Occipital lobe (tissue), 1 donor: ENCODE measurements at regions not wholly inside any gene's neighbourhood (a gene's known extent, or its start where the extent isn't known, plus 50 kb on each side); places are given as distances from the start of the nearest gene placed in this dataset.

Experiments
- DNase-seq: peaks from one replicate; lab custom pipeline; 2025; lab: John Stamatoyannopoulos, UW

DNA sequence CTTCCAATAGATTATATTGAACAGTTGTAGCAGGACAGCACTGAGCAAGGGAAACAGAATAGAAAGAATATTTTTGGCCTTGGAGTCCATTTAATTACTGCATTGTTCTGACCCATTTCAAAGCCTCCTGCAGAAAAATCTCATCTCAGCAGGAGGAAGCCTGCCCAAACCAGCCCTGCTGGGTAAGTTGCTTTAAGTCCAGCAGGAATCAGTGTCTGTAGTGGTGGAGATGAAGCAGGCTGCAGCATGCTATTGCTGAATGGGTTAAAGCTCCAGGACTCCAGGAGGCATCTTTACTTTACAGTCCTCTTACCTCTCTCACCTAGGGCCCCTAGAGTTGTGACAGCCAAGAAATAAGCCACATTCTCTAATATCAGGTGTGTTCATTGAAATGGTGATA is 380.3 kb upstream of the THBS1 start:
- no peak for DNase-seq

DNA sequence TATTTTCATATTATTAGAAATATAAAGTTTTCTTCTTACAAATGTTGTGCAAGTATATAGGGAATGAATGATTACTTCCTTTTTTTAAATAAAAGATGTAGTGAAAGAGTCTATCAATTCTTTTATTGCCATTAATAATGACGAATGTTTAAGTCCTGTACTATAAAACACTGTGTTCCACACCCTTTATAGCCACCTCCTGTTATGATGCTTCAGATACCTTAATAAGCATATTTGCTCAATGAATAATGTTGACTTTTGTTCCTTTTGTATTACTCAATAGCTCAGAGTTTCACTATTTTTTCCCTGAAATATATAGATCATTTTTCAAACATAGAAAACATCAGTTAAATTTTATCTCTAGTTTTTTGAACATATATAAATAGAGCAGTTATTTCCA is 378.2 kb upstream of the THBS1 start:
- no peak for DNase-seq

DNA sequence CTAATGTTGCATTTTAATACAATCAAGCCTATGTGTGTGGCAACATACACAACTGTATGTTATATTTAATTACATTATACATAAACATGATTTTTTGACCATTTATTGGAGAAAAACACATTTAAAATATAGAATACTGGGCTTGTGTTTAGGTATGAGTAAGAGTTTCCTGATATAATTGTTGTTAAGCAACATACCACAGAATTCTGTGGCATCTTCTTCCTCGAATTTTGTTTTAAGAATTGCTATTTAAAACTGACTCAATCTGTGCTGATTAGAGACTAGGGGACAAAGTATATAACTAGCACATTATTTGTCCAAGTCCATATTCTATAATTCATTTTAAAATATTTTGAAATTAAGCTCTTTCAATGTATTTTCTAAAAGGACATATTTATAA is 376.8 kb upstream of the THBS1 start:
- no peak for DNase-seq

DNA sequence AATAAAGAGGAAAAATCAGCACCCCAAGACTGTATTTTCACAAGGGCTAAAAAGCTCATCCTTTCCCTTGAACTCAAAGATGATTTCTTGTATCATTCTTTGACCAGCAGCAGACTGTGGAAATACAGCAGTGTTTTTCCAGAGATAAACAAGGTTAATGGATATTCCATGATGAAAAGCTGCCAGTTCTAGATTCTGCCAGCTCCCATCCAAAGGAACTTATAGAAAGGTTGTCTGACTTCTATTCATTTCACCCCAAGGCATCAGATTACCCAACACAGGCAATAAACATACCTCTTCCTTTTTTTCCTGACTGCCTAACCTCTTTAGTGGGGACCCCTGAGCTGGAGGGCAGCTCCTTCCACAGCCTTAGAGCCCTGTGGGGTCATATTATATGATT is 375.8 kb upstream of the THBS1 start:
- DNase-seq, result no peak

DNA sequence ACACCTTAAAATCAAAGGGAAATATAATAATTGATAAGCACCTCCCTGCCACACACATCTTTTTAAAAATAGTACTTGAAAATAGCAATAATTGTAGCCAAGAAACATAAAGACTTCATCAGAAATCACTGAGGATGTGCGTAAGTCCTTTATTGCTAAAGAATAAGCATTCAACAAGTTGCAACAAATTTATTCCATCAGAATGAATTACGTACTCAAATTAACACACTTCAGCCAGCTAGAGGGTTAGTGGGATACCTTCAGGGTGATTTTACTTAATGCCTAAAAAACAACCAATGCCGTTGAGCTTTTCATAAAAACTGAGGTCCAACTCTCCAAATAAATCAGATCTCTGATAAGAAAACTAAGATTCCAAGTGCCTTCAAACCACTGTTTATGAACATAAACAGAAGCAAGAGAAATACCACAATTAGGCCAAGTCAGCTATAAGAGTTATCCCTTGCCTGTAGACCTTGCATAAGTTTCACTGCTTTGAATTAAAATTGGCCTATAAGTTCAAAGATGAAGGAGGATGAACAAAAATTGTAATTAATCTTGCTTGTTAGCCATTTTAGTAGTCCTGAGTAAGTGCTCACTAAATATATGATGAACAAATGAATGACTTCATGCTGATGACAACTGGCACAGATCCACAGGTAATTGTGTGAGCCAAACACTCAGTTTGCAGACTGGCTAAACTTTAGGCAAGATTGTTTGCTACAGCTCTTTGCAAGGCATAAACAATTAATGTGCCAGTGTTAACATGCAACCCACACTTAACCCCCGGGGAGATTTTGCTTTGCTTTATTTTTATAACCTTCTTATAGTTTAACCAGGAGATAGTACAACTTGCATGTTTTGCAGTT is 375.1 kb upstream of the THBS1 start:
- no peak for DNase-seq

DNA sequence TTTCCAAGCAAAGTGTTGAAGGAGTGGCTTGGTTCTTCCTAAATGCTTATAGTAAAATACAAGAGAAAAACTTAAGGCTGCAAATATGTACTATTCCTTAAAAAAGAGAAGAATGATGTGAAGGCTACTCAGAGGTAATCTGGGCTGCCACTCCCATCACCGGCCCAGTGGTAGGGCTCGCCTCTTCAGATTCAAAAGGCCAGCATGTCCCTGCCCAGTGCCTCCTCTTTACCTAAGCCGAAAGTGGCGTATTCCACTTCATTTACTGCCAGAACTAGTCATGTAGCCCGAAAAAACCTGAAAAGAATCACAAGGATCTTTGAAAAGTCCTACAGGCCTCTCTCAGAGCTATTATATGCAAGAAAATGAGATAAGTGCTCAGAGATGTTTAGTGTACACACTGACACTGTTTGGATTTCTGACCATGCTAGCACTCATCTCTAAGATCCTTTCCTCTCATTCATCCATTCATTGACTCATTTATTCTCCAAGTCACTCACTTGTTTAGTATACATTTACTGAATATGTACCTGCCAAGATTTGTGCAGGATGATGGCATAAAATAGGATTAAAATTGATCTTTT is 373.3 kb upstream of the THBS1 start:
- no peak for DNase-seq

DNA sequence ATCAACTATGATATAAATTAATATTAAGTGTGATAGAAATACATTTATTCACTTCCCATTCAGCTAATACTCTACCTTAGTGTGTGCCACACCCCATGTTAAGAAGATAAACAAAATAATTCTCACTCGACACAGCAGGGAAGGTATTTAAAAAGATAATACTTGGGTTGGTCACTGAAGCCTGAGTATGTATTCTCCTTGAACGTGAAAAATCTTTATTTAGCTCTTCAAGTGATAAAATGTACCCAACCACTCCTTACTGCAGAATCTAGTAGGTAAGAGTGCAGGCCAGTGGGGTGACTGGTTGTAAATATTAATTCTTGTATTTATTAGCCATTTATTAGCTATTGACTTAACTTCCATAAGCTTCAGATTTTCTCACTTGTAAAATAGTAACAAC is 372.7 kb upstream of the THBS1 start:
- DNase-seq, result no peak

DNA sequence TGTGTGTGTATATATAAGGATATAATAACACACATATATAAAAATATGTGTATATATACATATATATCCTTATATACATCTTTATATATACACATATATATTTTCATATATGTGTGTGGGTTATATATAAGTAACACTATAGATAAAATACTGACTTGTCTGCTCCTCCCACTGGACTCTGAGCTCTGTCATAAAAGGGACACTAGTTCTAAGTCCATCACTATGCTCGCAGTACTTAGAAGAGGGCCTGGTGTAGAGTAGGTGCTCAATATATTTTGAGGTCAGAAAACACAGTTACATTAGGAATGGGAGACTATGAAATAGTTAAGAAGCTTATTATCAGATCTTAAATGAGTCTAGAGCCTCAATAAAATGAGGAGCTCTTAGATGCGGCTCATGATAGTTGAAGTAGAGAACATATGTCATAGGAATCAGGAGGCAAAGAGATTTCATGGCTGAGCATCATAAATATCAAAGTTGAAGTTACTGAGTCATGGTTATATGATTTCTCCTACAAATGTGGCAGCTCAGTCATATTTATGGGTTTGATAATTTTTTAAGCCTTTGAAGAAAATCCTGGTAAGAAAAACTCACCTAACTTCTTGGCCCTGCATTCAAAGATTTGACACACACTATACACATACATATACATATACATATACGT is 371.2 kb upstream of the THBS1 start:
- no peak for DNase-seq

DNA sequence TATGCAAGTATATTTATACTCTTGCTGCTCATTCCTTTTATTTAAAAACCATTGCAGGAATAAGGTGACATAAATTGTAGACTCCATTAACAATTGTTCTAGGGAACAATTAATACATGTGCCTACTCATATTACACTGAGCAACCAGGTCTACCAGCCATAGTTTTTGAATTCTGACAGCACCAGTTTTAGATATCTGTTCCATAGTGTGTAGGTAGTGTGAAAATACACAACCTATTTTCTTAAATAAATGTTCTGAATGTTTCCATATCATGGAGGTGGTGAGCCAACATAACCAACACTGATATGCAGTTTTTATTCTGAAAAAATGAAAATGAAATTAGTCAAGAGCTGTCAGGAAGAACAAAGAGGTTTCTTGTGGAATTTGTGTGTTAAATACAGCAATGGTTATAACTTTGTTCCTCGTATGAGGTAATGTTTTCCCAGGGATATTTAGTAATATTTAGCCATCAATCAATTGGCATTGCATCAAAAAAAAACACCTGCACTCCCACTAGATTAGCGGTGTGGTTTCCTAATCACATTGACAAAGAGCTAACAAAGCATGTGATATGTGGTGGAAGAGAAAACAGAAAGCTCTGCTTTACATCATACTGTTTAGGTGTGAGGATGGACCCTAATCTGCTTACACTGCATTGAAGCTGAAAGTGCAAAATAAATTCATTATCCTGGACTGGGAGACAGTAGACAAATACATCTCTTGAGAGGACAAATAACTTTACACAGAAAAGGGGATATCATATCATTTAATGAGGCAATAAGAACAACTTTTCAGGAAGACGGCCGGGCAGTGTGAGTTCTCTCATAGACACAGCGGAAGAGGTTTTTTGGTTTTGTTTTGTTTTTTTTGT is 369.5 kb upstream of the THBS1 start:
- DNase-seq, result no peak

DNA sequence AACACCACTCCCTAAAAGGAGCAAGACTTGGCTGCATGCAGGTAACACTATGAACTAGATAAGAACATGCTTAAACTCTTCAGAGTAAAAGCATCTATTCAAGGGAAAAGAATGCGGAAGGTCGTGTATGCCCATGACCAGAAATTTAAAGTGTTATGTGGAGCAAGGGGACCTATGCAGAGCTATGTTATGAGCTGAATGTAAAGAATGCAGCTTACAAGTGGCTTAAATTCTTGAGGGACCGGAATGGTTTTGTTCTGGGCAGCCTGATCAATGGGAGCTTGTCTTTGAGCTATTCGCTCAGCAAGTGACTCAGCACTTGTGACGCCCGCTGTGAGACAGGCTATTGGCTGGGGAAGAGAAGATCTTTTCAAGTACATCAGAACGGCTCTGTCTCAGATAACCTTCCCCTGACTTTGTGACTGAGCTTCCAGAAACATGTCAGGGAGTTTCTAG is 367.5 kb upstream of the THBS1 start:
- no peak for DNase-seq

DNA sequence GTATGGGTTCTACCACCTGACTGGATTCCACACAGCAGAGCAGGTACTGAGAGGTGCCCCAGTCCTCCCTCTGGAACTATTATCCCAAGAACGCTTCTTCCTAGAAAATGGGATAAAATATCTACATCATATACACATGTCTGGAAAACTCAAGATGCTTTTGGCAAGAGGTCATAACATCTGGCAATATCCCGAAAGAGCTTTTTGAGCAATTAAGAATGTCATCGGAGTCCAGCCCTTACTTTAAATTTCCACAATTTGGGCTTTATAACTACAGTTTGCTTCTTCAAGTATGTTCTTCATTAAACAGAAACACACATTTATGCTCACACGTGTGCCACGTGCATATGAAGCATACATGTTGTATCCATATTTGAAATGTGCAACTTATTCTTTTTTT is 365.9 kb upstream of the THBS1 start:
- DNase-seq, result no peak

DNA sequence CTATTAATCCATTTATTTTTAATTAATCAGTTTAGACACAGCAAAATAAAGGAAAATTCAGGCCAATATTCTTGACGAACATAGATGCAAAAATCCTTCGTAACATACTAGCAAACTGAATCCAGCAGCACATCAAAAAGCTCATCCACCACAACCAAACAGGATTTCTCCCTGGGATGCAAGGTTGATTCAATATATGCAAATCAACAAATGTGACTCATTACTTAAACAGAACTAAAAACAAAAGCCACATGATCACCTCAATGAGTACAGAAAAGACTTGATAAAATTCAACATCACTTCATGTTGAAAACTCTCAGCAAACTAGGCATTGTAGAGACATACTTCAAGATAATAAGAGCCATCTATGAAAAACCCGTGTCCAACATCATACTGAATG is 364.1 kb upstream of the THBS1 start:
- no peak for DNase-seq

DNA sequence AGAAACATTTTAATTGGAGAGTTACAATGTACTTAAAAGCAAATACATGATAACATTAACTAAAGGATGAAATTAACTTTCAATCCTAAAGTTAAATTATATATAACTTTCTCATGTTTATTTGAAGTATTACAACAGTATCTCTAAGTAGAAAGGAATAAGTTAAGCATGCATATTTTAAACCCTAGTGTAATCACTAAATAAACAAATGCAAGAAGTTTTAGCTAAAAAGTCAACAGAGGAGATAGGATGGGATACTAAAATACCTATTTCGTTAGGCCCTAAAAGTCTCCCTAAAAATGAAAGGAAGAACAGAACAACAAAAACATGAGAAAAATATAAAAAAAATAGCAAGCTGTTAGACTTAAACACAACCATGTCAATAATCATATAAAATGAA is 361.3 kb upstream of the THBS1 start:
- no peak for DNase-seq

DNA sequence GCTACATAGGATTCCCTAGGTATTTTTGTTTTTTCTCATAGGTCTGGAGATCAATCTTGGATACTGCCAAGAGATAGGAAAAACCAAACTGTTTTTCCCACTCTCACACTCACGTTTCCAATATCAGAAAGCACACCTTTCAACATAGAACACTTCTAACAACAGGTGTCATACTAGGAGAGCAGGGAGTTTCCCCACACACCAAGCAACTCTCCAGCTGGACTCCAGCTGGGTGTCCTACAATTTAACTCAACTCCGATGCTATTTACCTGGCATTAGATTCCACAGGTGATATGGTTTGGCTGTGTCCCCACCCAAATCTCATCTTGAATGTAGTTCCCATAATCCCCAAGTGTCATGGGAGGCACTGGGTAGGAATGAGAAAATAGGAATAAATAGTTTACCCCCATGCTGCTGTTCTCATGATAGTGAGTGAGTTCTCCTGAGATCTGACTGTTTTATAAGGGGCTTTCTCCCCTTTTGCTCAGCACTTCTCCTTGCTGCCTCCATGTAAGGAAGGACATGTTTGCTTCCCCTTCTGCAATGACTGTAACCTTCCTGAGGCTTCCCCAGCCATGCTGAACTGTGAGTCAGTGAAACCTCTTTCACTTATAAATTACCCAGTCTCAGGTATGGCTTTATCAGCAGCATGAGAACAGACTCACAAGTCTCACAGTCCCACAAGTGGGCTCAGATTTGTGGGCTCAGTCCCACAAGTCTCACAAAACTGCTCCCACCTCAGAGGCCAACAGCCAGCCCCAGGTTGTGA is 354.5 kb upstream of the THBS1 start:
- no peak for DNase-seq

DNA sequence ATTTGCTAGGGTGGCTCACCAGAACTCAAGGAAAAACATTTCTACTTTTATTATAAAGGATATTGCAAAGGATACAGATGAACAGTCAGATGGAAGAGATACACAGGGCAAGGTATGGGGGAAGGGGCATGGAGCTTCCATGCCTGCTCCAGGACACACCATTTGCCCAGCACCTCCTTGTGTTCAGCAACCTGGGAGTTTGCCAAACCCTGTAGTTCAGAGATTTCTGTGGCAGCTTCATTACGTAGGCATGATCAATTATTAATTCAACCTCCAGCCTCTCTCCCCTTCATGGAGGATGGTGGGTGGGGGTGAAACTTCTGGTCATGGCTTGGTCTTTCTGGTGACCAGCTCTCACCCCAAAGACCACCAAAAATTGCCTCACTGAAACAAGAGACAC is 353.9 kb upstream of the THBS1 start:
- DNase-seq, result no peak

DNA sequence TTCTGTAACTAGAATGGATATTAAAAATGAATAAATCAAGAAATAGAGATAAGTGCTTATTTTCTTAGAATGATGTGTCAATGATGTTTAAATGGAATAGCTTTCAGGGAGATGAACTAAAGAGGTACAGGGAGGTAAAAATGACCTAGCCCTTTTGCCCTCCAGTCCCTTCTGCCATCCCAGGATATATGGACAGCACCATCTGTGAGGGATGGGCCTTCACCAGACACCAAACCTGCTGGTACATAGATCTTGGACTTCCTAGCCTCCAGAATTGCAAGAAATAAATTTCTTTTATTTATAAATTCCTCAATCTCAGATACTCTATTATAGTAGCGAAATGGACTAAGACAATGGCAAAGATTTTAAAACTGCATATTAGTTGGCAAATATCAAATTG is 352.0 kb upstream of the THBS1 start:
- DNase-seq, result no peak

DNA sequence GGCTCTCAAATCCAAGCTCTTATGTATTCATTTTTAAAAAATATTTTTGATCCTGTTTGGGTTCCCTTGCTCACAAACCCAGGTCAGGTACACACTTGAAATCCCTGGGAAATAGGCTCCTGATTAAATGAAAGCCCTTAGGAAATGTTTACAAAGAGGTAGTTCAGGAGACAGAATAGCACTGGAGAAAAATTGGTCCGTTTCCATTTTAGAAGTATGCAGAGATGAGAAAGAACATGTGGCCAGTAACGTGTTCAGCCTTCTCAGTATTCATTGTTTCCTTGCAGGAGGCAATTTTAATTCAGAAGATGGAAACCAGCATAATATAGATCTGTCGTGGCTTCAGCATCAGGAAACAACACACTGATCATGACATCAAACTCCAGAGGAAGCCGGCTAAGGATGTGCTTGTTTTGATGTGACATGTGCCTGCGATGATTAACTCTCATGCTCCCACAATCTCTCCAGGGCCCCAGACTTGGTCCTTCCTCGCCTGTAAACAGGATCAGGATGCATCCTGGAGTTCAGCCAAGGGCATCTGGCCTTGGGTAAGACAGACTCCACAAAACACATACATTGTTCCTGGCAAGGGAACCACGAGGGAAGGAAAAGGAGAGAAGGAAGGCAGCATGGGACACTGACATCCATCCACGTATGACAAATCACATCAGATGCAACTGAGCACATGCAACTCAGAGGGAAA is 350.5 kb upstream of the THBS1 start:
- DNase-seq, result no peak

DNA sequence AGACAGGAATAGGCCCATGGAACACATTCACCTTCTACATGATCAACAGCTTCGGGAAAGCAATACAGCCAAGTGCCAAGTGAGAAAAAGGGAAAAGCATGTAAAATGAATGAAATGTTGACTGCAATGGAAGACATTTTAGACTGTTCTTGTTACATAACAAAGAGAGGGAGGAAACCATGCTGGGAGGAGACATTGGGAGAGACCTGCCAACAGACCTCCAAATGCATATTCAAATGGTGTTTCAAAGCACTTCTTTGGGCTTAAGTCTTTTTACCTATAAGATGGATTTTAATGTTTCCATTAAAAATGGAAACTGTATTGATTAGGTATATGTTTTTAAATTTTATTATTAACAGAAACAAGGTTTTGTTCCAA is 350.0 kb upstream of the THBS1 start:
- no peak for DNase-seq

DNA sequence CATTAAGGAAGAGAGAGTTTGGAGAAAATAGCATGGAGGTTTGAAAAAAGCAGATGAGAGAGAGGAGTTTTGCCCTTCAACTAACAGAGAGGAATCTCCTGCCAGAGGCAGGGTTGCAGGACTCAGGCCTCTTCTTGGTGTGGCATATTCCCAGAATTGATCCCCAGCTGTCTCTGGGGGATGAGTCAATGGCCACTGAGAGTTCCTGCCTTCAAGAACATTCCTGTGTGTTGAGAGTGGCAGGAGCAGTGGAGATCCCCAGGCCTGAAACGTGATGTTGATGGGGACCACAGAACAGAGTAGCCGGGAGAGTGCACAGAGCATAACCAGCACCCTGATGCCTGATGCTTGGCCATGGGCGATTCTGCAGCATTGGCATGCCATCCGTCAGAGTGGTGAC is 348.4 kb upstream of the THBS1 start:
- no peak for DNase-seq

DNA sequence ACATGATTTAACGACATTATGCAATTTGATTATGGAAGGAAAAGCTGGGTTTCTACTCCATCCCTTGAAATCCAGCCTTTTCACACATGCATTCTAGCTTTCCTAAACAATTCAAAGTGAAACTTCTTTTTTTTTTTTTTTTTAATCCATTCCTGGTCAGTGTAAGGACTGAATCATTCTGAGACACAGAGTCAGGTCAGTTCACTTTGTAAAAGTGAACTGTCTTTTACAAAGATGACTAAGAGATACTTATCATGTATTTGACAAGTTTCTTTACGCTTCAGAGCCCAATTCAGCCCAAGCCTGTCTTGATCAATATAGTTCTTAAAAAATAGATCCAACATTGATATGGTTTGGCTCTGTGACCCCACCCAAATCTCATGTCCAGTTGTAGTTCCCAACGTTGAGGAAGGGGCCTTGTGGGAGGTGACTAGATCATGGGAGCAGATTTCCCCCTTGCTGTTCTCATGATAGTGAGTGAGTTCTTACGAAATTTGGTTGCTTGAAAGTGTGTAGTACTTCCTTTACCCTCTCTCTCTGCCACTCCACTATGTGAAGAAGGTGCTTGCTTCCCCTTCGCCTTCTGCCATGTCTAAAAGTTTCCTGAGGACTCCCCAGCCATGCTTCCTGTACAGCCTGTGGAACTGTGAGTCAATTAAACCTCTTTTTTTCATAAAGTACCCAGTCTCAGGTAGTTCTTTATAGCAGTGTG is 345.6 kb upstream of the THBS1 start:
- no peak for DNase-seq
